IPS DF 19.7 (cell line): ENCODE measurements at regions not wholly inside any gene's neighbourhood (a gene's known extent, or its start where the extent isn't known, plus 50 kb on each side); places are given as distances from the start of the nearest gene placed in this dataset.
"Not testable (repeated sequence)": the region's sequence is repeated elsewhere in the genome, so short reads cannot be mapped to it uniquely, and the experiment has no call there.

ENCODE experiments used
- DNase-seq: peaks from one replicate; pipeline ENCODE4 v3.0.0-alpha.2; 2013; ENCODE audit warnings: low read depth, low spot score

DNA sequence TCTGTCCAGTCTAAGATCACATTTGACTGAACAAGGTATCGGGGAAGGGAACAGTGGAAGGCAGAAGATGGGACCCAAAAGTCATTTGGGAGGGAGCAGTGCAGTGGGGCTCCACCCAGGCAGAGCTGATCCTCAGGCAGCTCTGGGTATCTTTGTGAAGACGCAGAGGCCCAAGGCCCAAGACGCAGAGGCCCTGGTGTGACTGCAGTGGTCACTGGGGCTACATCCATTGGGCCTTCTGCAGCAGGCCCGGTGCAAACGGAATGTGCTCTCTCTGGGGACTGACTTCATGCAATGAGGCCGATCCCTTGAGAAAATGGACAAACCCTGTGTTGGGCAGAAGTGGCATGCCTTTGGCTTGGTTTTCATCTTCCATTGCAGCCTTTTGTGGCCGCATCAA lies 463.4 kb upstream of the ZNF507 start:
- DNase-seq: no peak

DNA sequence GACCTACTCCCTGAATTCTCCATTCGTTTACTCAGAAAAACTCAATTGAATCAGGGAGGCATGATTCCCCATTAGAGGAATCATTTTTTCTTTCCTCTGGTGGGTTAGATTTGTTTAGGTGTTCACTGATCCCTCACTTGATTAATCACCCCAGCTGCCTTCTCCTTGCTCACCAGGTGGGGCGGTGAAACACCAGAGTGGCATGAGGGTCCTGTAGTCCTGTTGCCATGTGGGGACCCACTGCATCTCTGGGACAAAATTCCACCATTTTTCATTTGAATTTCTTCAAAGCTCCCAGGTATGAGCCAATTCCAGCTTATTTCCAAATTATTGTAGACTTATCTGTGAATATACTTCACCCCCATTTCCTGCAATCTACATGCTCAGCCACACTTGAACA lies 462.7 kb upstream of the ZNF507 start:
- DNase-seq: no peak

GRCh38 chr19:31883296-31883990 lies 462.0 kb upstream of the ZNF507 start:
- DNase-seq: no peak

- DNase-seq: no peak
These were observed 460.0 kb upstream of the ZNF507 start for GRCh38 chr19:31885280-31885853.

DNA sequence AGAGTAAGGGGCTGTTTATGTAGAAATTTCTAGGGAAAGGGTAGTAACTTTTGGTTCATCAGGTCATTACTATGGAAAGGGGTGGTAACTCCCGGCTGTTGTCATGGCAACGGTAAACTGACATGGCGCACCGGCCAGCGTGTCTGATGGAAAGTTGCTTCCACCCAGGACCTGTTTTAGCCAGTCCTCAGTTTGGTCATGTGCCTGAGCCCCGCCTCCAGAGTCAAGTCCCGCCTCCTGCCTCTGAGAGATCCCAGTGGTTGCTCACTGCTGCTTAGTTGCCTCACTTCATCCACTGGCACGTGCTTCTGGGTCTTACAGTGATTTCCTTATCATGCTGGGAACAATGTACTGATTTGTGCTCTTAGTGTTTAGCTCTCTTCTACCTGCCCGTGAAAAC lies 455.2 kb upstream of the ZNF507 start:
- no peak for DNase-seq

DNA sequence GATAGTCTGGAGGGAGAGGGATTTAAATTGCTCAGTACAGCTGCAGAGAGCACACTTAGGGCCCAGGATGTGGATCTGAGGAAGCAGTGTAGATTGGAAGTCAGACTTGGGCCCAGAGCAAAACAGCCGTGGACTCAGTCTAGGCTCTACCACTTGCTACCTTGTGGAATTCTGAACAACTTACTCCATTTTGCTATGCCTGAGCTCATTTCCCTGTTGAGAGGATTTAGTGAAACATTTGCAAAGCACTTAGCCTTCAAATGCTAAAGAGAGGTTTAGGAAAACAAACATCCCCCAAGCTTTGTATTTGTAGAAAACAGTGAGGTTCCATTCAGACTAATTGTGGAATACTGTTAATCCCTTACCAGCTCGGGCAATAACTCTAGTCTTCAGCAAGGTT lies 453.4 kb upstream of the ZNF507 start:
- no peak for DNase-seq

DNA sequence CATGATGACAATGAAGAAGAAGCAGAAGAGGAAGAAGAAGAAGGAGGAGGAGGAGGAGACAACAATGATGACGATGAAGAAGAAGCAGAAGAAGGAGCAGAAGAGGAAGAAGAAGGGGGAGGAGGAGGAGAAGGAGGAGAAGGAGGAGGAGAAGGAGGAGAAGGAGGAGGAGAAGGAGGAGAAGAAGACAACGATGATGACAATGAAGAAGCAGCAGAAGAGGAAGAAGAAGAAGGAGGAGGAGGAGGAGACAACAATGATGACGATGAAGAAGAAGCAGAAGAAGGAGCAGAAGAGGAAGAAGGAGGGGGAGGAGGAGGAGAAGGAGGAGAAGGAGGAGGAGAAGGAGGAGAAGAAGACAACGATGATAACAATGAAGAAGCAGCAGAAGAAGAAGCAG lies 451.9 kb upstream of the ZNF507 start:
- not testable (repeated sequence) for DNase-seq

- no peak for DNase-seq
These were observed 451.0 kb upstream of the ZNF507 start for GRCh38 chr19:31894451-31894850.

DNA sequence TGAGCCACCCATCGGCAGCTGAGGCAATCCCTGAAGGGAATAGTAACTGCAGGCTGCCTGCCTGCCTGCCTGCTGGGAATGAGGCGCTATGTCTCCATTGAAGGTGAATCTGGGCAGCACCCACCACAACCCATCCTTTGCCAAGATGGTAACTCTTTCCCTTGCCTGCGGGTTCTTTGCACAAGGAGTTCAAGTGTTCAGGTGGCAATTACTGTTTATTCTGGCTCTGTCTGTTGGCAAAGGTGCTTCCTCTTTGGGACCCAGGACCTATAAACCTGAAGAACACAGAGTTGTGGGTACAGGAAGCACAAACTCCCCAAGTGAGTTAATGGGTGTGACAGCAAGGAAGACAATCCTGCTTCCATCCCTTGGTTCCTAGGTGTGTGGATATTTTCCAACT lies 448.1 kb upstream of the ZNF507 start:
- no peak for DNase-seq

DNA sequence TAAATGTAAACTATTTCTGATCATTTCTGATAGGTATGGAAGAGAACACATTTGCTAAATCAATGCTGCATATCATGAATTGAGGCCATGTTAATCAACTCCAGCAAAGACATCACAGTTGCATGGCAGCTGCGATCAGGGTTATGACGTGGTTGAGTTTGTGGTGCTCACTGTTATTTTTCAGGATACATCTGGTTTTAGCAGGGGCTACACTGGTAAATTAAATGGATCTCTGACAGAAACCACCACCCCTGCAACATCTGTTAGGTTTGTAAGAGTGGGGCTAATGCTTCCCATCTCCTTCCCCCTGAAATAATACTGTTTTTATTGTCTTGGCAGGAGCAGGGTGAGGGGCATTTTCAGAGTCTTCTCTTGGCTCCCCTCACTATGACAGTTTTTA lies 444.4 kb upstream of the ZNF507 start:
- no peak for DNase-seq

GRCh38 chr19:31902821-31903220 lies 442.6 kb upstream of the ZNF507 start:
- no peak for DNase-seq

GRCh38 chr19:31903979-31904378 lies 441.4 kb upstream of the ZNF507 start:
- no peak for DNase-seq

DNA sequence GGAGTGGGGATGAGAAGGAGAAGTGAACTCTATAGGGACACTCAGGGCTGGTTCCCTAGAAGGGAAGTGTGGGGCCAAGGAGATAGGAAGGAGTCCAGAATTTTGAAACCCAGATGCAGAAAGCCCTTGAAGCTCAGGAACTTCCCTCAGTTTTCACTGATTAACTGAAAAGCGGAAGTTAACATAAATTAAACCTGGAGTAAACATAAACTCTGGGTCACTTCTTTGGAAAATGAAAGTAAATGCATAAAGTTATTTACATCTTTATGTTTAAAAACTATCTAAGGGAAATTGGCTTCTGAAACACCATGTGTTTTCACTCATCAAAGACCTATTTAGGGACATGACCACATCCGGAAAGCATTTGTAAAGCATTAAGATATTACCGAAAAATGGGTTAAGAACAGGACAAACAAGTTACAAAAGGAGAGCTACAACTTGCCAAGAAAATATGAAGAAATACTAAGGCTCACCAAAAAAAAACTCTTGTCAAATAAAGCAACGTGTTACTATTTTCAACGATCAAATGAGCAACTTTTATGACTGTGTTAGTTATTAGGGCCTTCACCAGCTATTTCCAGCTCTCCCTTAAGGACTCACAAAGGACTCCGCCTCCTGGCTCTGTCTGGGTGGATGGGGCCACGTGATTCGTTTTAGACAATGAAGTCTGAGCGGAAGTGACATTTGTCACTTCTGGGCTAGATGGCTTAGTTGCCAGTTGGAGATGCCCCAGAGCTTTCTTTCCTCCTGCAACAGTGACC lies 439.1 kb upstream of the ZNF507 start:
- no peak for DNase-seq

- no peak for DNase-seq
These were observed 437.7 kb upstream of the ZNF507 start for GRCh38 chr19:31907661-31908060.

GRCh38 chr19:31908080-31908479 lies 437.3 kb upstream of the ZNF507 start:
- no peak for DNase-seq

DNA sequence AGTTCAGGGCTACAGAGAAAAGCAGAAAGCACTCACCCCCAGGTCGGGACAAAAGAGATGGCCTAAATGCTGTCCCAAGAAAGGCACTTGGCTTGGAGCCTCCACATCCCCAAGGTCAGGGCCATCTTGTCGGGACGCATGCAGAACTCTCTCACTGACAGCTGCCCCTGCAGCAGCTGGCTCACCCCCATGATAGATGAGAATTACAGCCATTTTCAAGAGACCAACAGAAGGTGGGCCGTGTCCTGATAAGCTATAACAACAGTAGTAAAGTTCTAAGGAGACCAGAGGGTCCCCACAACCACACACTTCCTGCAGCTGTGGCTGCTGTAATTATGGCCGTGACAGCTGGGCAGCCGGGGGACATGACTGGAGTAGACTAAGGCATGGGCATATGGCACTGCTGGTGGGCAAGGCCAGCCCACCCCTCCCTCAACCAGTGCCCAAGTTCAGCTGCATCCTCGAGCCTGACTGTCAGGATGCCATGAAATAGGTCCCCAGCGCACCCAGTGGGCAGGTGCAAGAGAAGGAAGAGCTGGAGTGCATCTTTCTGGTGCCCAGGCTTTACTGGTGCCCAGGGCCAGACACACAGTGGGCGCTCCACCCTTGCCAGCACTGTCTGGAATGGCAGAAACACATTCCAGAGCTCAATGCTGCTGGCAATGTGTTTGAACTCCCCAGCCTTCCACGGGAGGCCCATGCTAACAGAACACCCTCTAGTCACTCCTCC lies 436.7 kb upstream of the ZNF507 start:
- no peak for DNase-seq

DNA sequence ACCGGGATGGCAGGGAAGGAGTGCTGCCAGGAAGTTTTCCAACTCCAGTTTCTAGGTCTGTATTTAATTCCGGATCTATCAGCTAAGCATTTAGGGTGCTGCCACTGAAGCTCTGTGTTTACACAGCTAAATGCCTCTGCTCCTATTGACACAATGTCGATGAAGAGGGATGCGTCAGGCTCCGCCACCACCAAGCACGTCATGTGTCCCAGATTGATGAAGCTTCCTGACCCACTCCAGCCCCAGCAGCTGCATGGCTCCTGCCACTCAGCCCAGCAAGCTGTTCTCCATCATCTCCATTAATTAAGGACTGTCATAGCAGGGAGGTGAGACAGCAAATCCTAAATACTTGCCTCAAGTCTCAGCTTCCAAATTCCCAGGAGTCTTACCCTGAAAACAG lies 435.2 kb upstream of the ZNF507 start:
- DNase-seq: no peak

DNA sequence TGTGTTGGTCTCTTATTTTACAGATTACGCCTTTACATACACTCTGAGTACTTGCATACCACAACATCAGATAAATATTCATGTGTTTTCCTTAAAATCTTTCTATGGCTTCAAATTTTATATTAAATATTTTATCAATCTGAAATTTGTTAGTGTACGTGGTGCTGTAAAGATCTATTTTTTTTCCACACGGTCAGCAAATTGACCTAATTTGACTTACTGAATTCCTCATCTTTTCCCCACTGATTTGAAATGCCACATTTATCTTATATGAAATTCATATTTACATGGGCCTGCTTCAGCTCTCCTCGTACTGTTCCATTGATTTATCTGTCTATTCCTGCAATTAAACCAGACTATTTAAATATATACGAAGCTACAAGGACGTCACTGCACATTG lies 433.8 kb upstream of the ZNF507 start:
- no peak for DNase-seq

GRCh38 chr19:31913103-31913661 lies 432.2 kb upstream of the ZNF507 start:
- no peak for DNase-seq

- DNase-seq: no peak
These were observed 415.0 kb upstream of the ZNF507 start for GRCh38 chr19:31930401-31930800.

- DNase-seq: no peak
These were observed 407.4 kb upstream of the ZNF507 start for GRCh38 chr19:31937983-31938382.

DNA sequence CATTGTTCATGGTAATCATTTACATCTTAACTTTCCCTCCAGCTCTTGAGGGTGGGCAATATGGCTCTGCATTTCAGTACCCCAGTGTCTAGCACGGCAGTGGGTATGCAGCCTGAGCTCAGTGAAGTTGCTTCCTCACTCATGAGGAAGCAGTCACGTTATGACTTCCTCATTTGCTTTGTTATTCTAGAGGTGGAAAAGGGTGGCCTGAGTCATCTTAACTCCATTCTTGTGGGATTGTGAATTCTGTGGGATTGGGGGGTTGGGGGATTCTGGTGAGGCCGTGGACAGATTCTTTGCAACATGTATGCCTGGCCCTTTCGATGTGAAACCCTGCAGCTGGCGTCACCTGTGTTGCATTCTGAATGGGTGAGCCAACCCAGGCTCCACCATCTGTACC lies 406.7 kb upstream of the ZNF507 start:
- no peak for DNase-seq
